Endothelial cell of umbilical vein (primary cell): ENCODE measurements at regions not wholly inside any gene's neighbourhood (a gene's known extent, or its start where the extent isn't known, plus 50 kb on each side); places are given as distances from the start of the nearest gene placed in this dataset.
"Not testable (repeated sequence)": the region's sequence is repeated elsewhere in the genome, so short reads cannot be mapped to it uniquely, and the experiment has no call there.

Experiments used
- EZH2 ChIP-seq: IDR thresholded peaks from 2 replicates; pipeline ENCODE4 v1.6.1; 2012; ENCODE audit warnings: borderline replicate concordance, low read depth, mild to moderate bottlenecking, moderate library complexity, low read length, inconsistent platforms; ENCODE audit not compliant: severe bottlenecking
- FOS ChIP-seq: IDR thresholded peaks from 2 replicates; pipeline ENCODE4 v1.6.1; 2011; ENCODE audit warnings: mild to moderate bottlenecking, low read length, moderate library complexity, borderline replicate concordance; ENCODE audit not compliant: insufficient read depth
- GATA2 ChIP-seq: IDR thresholded peaks from 2 replicates; pipeline ENCODE4 v1.7.0; 2011; ENCODE audit warnings: low read depth, mild to moderate bottlenecking, moderate library complexity, mixed read lengths, low read length; ENCODE audit not compliant: insufficient read length, insufficient read depth
- JUN ChIP-seq: IDR thresholded peaks from 2 replicates; pipeline ENCODE4 v1.6.1; 2011; ENCODE audit warnings: borderline replicate concordance, low read depth; ENCODE audit not compliant: insufficient read length, insufficient read depth
- MYC ChIP-seq: IDR thresholded peaks from one replicate; pipeline ENCODE4 v1.6.1; 2011; ENCODE audit warnings: mild to moderate bottlenecking, low read depth, low read length
- POLR2A ChIP-seq: IDR thresholded peaks from 2 replicates; pipeline ENCODE4 v1.6.1; 2012; ENCODE audit warnings: low read depth, mild to moderate bottlenecking, control low read depth, low read length
- POLR2AphosphoS5 ChIP-seq: IDR thresholded peaks from 2 replicates; pipeline ENCODE4 v1.6.1; 2012; ENCODE audit warnings: low read depth, mild to moderate bottlenecking, control low read depth, low read length, moderate library complexity; ENCODE audit not compliant: insufficient read depth
- TF ChIP-seq, protein P1 (sequence below), 2 donors: IDR thresholded peaks; 1 replicate in 1 of 2; 2 replicates in 1 of 2; pipeline ENCODE4 v1.5.1; 2011; ENCODE audit warnings: low read length in 2 of 2, mild to moderate bottlenecking in 2 of 2, moderate library complexity in 2 of 2, control low read depth in 1 of 2, inconsistent platforms in 1 of 2, low read depth in 1 of 2; ENCODE audit not compliant: insufficient read depth in 1 of 2; ENCODE audit errors: extremely low read depth in 1 of 2
- TF ChIP-seq, protein P2 (sequence below): IDR thresholded peaks from 2 replicates; pipeline ENCODE4 v1.6.1; 2011; ENCODE audit not compliant: insufficient read depth, insufficient read length

DNA sequence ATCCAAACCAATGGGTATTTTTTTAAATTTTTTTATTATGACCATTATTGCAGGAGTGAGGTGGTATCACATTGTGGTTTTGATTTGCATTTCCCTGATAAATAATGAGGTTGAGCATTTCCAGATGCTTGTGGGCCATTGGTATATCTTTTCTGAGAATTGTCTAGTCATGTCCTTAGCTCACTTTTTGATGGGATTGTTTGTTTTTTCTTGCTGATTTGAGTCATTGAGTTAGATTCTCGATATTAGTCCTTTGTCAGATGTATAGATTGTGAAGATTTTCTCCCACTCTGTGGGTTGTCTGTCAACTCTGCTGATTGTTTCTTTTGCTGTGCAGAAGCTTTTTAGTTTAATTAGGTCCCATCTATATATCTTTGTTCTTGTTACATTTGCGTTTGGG is 388.9 kb downstream of the DAD1 start:
- TF ChIP-seq EZH2, POLR2A, JUN, POLR2AphosphoS5, MYC, GATA2, FOS: not testable (repeated sequence)
- TF ChIP-seq, protein P1, sequence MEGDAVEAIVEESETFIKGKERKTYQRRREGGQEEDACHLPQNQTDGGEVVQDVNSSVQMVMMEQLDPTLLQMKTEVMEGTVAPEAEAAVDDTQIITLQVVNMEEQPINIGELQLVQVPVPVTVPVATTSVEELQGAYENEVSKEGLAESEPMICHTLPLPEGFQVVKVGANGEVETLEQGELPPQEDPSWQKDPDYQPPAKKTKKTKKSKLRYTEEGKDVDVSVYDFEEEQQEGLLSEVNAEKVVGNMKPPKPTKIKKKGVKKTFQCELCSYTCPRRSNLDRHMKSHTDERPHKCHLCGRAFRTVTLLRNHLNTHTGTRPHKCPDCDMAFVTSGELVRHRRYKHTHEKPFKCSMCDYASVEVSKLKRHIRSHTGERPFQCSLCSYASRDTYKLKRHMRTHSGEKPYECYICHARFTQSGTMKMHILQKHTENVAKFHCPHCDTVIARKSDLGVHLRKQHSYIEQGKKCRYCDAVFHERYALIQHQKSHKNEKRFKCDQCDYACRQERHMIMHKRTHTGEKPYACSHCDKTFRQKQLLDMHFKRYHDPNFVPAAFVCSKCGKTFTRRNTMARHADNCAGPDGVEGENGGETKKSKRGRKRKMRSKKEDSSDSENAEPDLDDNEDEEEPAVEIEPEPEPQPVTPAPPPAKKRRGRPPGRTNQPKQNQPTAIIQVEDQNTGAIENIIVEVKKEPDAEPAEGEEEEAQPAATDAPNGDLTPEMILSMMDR (IDR thresholded peaks at IDR 0.05; ENCODE audit: extremely low read depth in 1 of 2, insufficient read depth in 1 of 2, low read depth in 1 of 2, low read length in 2 of 2) = not testable (repeated sequence)
- TF ChIP-seq, protein P2, sequence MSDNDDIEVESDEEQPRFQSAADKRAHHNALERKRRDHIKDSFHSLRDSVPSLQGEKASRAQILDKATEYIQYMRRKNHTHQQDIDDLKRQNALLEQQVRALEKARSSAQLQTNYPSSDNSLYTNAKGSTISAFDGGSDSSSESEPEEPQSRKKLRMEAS = not testable (repeated sequence)
